GM23338 (cell line): ENCODE measurements at regions not wholly inside any gene's neighbourhood (a gene's known extent, or its start where the extent isn't known, plus 50 kb on each side); places are given as distances from the start of the nearest gene placed in this dataset.

Experiments used
- ATAC-seq: fragments of 200-7000 bp; cut with Tn5 transposase; 3 replicates; pipeline ENCODE4 v1.9.1; 2020
- DNase-seq: peaks from one replicate; pipeline ENCODE4 v3.0.0-alpha.2; 2015; ENCODE audit warnings: low spot score
- H2AFZ ChIP-seq: fragments of 200-600 bp; sonication (generic); 2 replicates; pipeline ENCODE4 v1.8.0; 2016; ENCODE audit warnings: antibody characterized with exemption, mild to moderate bottlenecking, moderate library complexity
- H3F3A ChIP-seq: fragments of 200-600 bp; sonication (generic); replicated peaks from 2 replicates; pipeline ENCODE4 v1.8.0; 2017; ENCODE audit warnings: antibody characterized with exemption, mixed run types, low read depth
- H3K27ac ChIP-seq: fragments of 200-600 bp; sonication (generic); 2 replicates; pipeline ENCODE4 v1.6.1; 2016; ENCODE audit warnings: low read depth
- H3K27me3 ChIP-seq: fragments of 200-600 bp; sonication (generic); 2 replicates; pipeline ENCODE4 v1.8.0; 2016; ENCODE audit warnings: mild to moderate bottlenecking, mixed run types, moderate library complexity; ENCODE audit not compliant: insufficient read depth
- H3K36me3 ChIP-seq: fragments of 200-600 bp; sonication (generic); 2 replicates; pipeline ENCODE4 v1.8.0; 2016; ENCODE audit warnings: mild to moderate bottlenecking; ENCODE audit not compliant: insufficient read depth
- H3K4me1 ChIP-seq: fragments of 200-600 bp; sonication (generic); 2 replicates; pipeline ENCODE4 v1.8.0; 2016; ENCODE audit warnings: mild to moderate bottlenecking, moderate library complexity; ENCODE audit not compliant: insufficient read depth
- H3K4me2 ChIP-seq: fragments of 200-600 bp; sonication (generic); 2 replicates; pipeline ENCODE4 v1.7.1; 2017; ENCODE audit warnings: mixed run types
- H3K4me3 ChIP-seq: fragments of 200-600 bp; sonication (generic); 2 replicates; pipeline ENCODE4 v1.6.1; 2016; ENCODE audit warnings: mixed run types
- H3K79me2 ChIP-seq: fragments of 200-600 bp; sonication (generic); replicated peaks from 2 replicates; pipeline ENCODE4 v1.8.0; 2017; ENCODE audit warnings: mild to moderate bottlenecking; ENCODE audit not compliant: insufficient read depth
- H3K9me2 ChIP-seq: fragments of 200-600 bp; sonication (generic); 2 replicates; pipeline ENCODE4 v1.8.0; 2017; ENCODE audit not compliant: insufficient read depth
- H4K20me1 ChIP-seq: fragments of 200-600 bp; sonication (generic); replicated peaks from 2 replicates; pipeline ENCODE4 v1.8.0; 2017; ENCODE audit warnings: mild to moderate bottlenecking; ENCODE audit not compliant: insufficient read depth
- H3K27ac Mint-ChIP-seq: 2 replicates; pipeline ENCODE4 v1.8.0; 2020; ENCODE audit warnings: inconsistent platforms, mild to moderate bottlenecking, moderate library complexity, mixed read lengths
- H3K27me3 Mint-ChIP-seq: 3 replicates; pipeline ENCODE4 v1.8.0; 2022; ENCODE audit warnings: low read depth, mild to moderate bottlenecking, moderate library complexity, mixed read lengths, inconsistent platforms; ENCODE audit not compliant: insufficient read depth, poor library complexity
- H3K36me3 Mint-ChIP-seq: 3 replicates; pipeline ENCODE4 v1.8.0; 2021; ENCODE audit warnings: low read depth, mild to moderate bottlenecking, inconsistent platforms, moderate library complexity, mixed read lengths
- H3K4me1 Mint-ChIP-seq: 3 replicates; pipeline ENCODE4 v1.8.0; 2020; ENCODE audit warnings: mild to moderate bottlenecking, inconsistent platforms, mixed read lengths
- H3K4me3 Mint-ChIP-seq: 3 replicates; pipeline ENCODE4 v1.8.0; 2021; ENCODE audit warnings: moderate library complexity, mild to moderate bottlenecking, inconsistent platforms, mixed read lengths
- H3K9me3 Mint-ChIP-seq: 3 replicates; pipeline ENCODE4 v1.8.0; 2020; ENCODE audit warnings: moderate library complexity, mild to moderate bottlenecking, inconsistent platforms, mixed read lengths
- CREB1 ChIP-seq: fragments of 250-450 bp; sonication (Bioruptor Pico); IDR thresholded peaks from 2 replicates; pipeline ENCODE4 v1.5.0; 2020; ENCODE audit warnings: low read depth, mild to moderate bottlenecking, moderate library complexity
- ETS1 ChIP-seq: IDR thresholded peaks from 2 replicates; pipeline ENCODE4 v1.6.1; 2016; ENCODE audit warnings: antibody characterized with exemption
- EZH2 ChIP-seq: fragments of 200-600 bp; sonication (generic); IDR thresholded peaks from one replicate; pipeline ENCODE4 v1.8.0; 2017; ENCODE audit warnings: antibody characterized with exemption, mild to moderate bottlenecking, low read depth; ENCODE audit not compliant: unreplicated experiment
- EZH2phosphoT487 ChIP-seq: fragments of 200-600 bp; sonication (generic); IDR thresholded peaks from one replicate; pipeline ENCODE4 v1.8.1; 2018; ENCODE audit warnings: antibody characterized with exemption; ENCODE audit not compliant: unreplicated experiment
- JUNB ChIP-seq: IDR thresholded peaks from one replicate; pipeline ENCODE4 v1.6.1; 2016; ENCODE audit warnings: antibody characterized with exemption; ENCODE audit not compliant: unreplicated experiment
- NANOG ChIP-seq: IDR thresholded peaks from 2 replicates; pipeline ENCODE4 v1.6.1; 2016; ENCODE audit warnings: antibody characterized with exemption, borderline replicate concordance
- POLR2AphosphoS5 ChIP-seq: IDR thresholded peaks from 2 replicates; pipeline ENCODE4 v1.6.1; 2016; ENCODE audit warnings: antibody characterized with exemption, low read depth
- REST ChIP-seq: IDR thresholded peaks from one replicate; pipeline ENCODE4 v1.6.1; 2018; ENCODE audit warnings: antibody characterized with exemption; ENCODE audit not compliant: unreplicated experiment
- STAT1 ChIP-seq: IDR thresholded peaks from one replicate; pipeline ENCODE4 v1.6.1; 2016; ENCODE audit warnings: antibody characterized with exemption; ENCODE audit not compliant: unreplicated experiment
- ZNF114 ChIP-seq: fragments of 250-450 bp; sonication (Bioruptor Pico); IDR thresholded peaks from 2 replicates; pipeline ENCODE4 v1.5.0; 2020; ENCODE audit warnings: mild to moderate bottlenecking, moderate library complexity
- ZNF331 ChIP-seq: fragments of 250-450 bp; sonication (Bioruptor Pico); IDR thresholded peaks from 2 replicates; pipeline ENCODE4 v1.5.0; 2020; ENCODE audit warnings: low read depth, mild to moderate bottlenecking, moderate library complexity
- TF ChIP-seq, protein P1 (sequence below): fragments of 250-450 bp; sonication (Bioruptor Pico); IDR thresholded peaks from 2 replicates; pipeline ENCODE4 v1.5.0; 2020; ENCODE audit warnings: mild to moderate bottlenecking, moderate library complexity
- TF ChIP-seq, protein P2 (sequence below), 2 experiments: fragments of 200-600 bp in 1 of 2; sonication (generic) in 1 of 2; conservative IDR thresholded peaks; 2 replicates each; pipeline versions ENCODE4 v1.5.1 to v1.6.1; 2016 to 2017; ENCODE audit warnings: antibody characterized with exemption in 2 of 2, low read depth in 2 of 2, mild to moderate bottlenecking in 2 of 2, moderate library complexity in 1 of 2

DNA sequence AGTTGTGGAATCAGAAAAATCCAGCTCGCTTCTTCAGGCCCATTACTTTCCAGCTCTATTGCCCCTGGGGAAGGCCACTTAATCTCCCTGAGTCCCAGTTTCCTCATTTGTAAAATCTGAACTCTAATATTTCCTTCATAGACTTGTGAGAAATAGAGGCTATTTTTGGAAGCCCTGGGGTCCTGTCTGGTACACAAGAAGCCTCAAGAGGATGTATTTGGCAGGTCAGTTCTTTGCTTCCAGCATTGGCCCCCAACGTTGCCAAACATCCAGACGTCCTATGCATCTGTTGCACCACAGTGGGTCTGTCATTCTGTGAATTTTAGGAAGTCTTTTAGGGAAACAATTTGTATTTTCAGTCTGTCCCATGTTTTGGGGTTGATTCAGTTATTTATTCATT is 525.9 kb downstream of the EBF1 start:
- H3F3A ChIP-seq: no peaks in the 10 kb centered on the region
- no peaks in the 10 kb centered on the region for H4K20me1 ChIP-seq
- H2AFZ ChIP-seq: no peak overlapping the region
- peaks cover 15% of the 10 kb centered on the region; the same call in 1 of the 2 replicates for H3K9me2 ChIP-seq
- H3K79me2 ChIP-seq: no peaks in the 10 kb centered on the region
- no peak overlapping the region for H3K27ac Mint-ChIP-seq
- H3K4me2 ChIP-seq: no peak overlapping the region
- no peaks in the 10 kb centered on the region for H3K27me3 ChIP-seq
- peaks cover 6% of the 10 kb centered on the region; the same call in 2 of the 3 replicates for H3K4me1 Mint-ChIP-seq
- H3K27ac ChIP-seq: no peak overlapping the region
- DNase-seq (no peak), ATAC-seq (no peak)
- no peak overlapping the region for H3K4me3 ChIP-seq
- H3K4me1 ChIP-seq: no peaks in the 10 kb centered on the region; the same call in 1 of the 2 replicates
- TF ChIP-seq NANOG (no peak), JUNB (no peak), ZNF114 (no peak), ETS1 (no peak), REST (no peak), CREB1 (CRISPR knock-in tag) (no peak), POLR2AphosphoS5 (no peak), EZH2phosphoT487 (no peak), ZNF331 (CRISPR knock-in tag) (no peak), EZH2 (no peak), STAT1 (no peak)
- TF ChIP-seq, protein P1, sequence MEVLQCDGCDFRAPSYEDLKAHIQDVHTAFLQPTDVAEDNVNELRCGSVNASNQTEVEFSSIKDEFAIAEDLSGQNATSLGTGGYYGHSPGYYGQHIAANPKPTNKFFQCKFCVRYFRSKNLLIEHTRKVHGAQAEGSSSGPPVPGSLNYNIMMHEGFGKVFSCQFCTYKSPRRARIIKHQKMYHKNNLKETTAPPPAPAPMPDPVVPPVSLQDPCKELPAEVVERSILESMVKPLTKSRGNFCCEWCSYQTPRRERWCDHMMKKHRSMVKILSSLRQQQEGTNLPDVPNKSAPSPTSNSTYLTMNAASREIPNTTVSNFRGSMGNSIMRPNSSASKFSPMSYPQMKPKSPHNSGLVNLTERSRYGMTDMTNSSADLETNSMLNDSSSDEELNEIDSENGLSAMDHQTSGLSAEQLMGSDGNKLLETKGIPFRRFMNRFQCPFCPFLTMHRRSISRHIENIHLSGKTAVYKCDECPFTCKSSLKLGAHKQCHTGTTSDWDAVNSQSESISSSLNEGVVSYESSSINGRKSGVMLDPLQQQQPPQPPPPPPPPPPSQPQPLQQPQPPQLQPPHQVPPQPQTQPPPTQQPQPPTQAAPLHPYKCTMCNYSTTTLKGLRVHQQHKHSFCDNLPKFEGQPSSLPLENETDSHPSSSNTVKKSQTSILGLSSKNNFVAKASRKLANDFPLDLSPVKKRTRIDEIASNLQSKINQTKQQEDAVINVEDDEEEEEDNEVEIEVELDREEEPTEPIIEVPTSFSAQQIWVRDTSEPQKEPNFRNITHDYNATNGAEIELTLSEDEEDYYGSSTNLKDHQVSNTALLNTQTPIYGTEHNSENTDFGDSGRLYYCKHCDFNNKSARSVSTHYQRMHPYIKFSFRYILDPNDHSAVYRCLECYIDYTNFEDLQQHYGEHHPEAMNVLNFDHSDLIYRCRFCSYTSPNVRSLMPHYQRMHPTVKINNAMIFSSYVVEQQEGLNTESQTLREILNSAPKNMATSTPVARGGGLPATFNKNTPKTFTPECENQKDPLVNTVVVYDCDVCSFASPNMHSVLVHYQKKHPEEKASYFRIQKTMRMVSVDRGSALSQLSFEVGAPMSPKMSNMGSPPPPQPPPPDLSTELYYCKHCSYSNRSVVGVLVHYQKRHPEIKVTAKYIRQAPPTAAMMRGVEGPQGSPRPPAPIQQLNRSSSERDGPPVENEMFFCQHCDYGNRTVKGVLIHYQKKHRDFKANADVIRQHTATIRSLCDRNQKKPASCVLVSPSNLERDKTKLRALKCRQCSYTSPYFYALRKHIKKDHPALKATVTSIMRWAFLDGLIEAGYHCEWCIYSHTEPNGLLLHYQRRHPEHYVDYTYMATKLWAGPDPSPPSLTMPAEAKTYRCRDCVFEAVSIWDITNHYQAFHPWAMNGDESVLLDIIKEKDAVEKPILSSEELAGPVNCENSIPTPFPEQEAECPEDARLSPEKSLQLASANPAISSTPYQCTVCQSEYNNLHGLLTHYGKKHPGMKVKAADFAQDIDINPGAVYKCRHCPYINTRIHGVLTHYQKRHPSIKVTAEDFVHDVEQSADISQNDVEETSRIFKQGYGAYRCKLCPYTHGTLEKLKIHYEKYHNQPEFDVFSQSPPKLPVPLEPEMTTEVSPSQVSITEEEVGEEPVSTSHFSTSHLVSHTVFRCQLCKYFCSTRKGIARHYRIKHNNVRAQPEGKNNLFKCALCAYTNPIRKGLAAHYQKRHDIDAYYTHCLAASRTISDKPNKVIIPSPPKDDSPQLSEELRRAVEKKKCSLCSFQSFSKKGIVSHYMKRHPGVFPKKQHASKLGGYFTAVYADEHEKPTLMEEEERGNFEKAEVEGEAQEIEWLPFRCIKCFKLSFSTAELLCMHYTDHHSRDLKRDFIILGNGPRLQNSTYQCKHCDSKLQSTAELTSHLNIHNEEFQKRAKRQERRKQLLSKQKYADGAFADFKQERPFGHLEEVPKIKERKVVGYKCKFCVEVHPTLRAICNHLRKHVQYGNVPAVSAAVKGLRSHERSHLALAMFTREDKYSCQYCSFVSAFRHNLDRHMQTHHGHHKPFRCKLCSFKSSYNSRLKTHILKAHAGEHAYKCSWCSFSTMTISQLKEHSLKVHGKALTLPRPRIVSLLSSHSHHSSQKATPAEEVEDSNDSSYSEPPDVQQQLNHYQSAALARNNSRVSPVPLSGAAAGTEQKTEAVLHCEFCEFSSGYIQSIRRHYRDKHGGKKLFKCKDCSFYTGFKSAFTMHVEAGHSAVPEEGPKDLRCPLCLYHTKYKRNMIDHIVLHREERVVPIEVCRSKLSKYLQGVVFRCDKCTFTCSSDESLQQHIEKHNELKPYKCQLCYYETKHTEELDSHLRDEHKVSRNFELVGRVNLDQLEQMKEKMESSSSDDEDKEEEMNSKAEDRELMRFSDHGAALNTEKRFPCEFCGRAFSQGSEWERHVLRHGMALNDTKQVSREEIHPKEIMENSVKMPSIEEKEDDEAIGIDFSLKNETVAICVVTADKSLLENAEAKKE (CRISPR knock-in tag): no peak
- TF ChIP-seq, protein P2, sequence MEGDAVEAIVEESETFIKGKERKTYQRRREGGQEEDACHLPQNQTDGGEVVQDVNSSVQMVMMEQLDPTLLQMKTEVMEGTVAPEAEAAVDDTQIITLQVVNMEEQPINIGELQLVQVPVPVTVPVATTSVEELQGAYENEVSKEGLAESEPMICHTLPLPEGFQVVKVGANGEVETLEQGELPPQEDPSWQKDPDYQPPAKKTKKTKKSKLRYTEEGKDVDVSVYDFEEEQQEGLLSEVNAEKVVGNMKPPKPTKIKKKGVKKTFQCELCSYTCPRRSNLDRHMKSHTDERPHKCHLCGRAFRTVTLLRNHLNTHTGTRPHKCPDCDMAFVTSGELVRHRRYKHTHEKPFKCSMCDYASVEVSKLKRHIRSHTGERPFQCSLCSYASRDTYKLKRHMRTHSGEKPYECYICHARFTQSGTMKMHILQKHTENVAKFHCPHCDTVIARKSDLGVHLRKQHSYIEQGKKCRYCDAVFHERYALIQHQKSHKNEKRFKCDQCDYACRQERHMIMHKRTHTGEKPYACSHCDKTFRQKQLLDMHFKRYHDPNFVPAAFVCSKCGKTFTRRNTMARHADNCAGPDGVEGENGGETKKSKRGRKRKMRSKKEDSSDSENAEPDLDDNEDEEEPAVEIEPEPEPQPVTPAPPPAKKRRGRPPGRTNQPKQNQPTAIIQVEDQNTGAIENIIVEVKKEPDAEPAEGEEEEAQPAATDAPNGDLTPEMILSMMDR (conservative IDR thresholded peaks at IDR 0.05; ENCODE audit: low read depth in 2 of 2): no peak
- no peak overlapping the region for H3K4me3 Mint-ChIP-seq
- peaks cover 16% of the 10 kb centered on the region; the same call in 2 of the 3 replicates for H3K36me3 Mint-ChIP-seq
- H3K27me3 Mint-ChIP-seq: no peaks in the 10 kb centered on the region
- H3K9me3 Mint-ChIP-seq: peaks cover 21% of the 10 kb centered on the region
- 0 out of 2 replicates have a peak, but pooled peaks cover 5% of the 10 kb centered on the region for H3K36me3 ChIP-seq
